ENCODE measurements at regions not wholly inside any gene's neighbourhood (a gene's known extent, or its start where the extent isn't known, plus 50 kb on each side); places are given as distances from the start of the nearest gene placed in this dataset.

DNA sequence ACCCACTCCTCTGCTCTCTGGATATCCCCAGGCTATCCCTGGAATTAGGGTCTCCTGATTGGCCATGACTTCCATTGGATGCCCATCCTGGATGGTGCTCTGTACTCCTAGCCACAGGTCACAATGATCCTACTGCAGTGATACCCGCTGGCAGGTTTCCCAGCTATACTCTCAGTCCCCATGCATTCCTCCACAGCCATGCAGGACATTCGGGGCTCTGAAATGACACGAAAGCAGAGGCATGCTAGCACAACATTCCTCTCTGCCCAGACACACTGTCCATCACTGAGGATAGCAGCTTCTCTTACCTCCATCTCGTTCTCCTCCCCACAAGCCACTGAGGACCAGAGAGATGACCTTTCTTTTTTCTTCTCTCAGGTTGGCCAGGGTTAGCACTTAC lies 51.7 kb upstream of the SPATS2L start:
- TF ChIP-seq, protein P1, sequence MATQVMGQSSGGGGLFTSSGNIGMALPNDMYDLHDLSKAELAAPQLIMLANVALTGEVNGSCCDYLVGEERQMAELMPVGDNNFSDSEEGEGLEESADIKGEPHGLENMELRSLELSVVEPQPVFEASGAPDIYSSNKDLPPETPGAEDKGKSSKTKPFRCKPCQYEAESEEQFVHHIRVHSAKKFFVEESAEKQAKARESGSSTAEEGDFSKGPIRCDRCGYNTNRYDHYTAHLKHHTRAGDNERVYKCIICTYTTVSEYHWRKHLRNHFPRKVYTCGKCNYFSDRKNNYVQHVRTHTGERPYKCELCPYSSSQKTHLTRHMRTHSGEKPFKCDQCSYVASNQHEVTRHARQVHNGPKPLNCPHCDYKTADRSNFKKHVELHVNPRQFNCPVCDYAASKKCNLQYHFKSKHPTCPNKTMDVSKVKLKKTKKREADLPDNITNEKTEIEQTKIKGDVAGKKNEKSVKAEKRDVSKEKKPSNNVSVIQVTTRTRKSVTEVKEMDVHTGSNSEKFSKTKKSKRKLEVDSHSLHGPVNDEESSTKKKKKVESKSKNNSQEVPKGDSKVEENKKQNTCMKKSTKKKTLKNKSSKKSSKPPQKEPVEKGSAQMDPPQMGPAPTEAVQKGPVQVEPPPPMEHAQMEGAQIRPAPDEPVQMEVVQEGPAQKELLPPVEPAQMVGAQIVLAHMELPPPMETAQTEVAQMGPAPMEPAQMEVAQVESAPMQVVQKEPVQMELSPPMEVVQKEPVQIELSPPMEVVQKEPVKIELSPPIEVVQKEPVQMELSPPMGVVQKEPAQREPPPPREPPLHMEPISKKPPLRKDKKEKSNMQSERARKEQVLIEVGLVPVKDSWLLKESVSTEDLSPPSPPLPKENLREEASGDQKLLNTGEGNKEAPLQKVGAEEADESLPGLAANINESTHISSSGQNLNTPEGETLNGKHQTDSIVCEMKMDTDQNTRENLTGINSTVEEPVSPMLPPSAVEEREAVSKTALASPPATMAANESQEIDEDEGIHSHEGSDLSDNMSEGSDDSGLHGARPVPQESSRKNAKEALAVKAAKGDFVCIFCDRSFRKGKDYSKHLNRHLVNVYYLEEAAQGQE (IDR thresholded peaks at IDR 0.05; ENCODE audit: insufficient read depth in 1 of 2, low read depth in 2 of 2, low read length in 1 of 2) = no peak
- TF ChIP-seq, protein P2, sequence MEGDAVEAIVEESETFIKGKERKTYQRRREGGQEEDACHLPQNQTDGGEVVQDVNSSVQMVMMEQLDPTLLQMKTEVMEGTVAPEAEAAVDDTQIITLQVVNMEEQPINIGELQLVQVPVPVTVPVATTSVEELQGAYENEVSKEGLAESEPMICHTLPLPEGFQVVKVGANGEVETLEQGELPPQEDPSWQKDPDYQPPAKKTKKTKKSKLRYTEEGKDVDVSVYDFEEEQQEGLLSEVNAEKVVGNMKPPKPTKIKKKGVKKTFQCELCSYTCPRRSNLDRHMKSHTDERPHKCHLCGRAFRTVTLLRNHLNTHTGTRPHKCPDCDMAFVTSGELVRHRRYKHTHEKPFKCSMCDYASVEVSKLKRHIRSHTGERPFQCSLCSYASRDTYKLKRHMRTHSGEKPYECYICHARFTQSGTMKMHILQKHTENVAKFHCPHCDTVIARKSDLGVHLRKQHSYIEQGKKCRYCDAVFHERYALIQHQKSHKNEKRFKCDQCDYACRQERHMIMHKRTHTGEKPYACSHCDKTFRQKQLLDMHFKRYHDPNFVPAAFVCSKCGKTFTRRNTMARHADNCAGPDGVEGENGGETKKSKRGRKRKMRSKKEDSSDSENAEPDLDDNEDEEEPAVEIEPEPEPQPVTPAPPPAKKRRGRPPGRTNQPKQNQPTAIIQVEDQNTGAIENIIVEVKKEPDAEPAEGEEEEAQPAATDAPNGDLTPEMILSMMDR (IDR thresholded peaks at IDR 0.05) = no peak
- no peak for TF ChIP-seq POLR2AphosphoS5 (IDR thresholded peaks at IDR 0.05; ENCODE audit: low read depth, low read length)
- no peak for TF ChIP-seq SIN3A (IDR thresholded peaks at IDR 0.05; ENCODE audit: borderline replicate concordance, insufficient read depth, low read depth, low read length)
